Suprapubic skin (tissue), 4 donors: ENCODE measurements at regions not wholly inside any gene's neighbourhood (a gene's known extent, or its start where the extent isn't known, plus 50 kb on each side); places are given as distances from the start of the nearest gene placed in this dataset.

ENCODE experiments used
- EP300 ChIP-seq: sonication (generic); formaldehyde crosslinking; IDR thresholded peaks from one replicate; pipeline ENCODE4 v1.6.1; 2017; ENCODE audit warnings: antibody characterized with exemption
- POLR2A ChIP-seq, 2 donors: fragments of 450-650 bp; IDR thresholded peaks; one replicate each; pipeline ENCODE4 v1.6.1; 2017; ENCODE audit warnings: antibody characterized with exemption in 2 of 2, mild to moderate bottlenecking in 2 of 2, moderate library complexity in 2 of 2
- POLR2AphosphoS5 ChIP-seq, 3 donors: sonication (generic); formaldehyde crosslinking; IDR thresholded peaks; one replicate each; pipeline ENCODE4 v1.6.1; 2017; ENCODE audit warnings: antibody characterized with exemption in 3 of 3
- TF ChIP-seq, protein P1 (sequence below), 2 donors: fragments of 200-600 bp in 1 of 2; fragments of 450-650 bp in 1 of 2; sonication (generic) in 1 of 2; IDR thresholded peaks; one replicate each; pipeline ENCODE4 v1.5.1; 2016 to 2019; ENCODE audit warnings: antibody characterized with exemption in 2 of 2, mild to moderate bottlenecking in 1 of 2, moderate library complexity in 1 of 2

- TF ChIP-seq, protein P1, sequence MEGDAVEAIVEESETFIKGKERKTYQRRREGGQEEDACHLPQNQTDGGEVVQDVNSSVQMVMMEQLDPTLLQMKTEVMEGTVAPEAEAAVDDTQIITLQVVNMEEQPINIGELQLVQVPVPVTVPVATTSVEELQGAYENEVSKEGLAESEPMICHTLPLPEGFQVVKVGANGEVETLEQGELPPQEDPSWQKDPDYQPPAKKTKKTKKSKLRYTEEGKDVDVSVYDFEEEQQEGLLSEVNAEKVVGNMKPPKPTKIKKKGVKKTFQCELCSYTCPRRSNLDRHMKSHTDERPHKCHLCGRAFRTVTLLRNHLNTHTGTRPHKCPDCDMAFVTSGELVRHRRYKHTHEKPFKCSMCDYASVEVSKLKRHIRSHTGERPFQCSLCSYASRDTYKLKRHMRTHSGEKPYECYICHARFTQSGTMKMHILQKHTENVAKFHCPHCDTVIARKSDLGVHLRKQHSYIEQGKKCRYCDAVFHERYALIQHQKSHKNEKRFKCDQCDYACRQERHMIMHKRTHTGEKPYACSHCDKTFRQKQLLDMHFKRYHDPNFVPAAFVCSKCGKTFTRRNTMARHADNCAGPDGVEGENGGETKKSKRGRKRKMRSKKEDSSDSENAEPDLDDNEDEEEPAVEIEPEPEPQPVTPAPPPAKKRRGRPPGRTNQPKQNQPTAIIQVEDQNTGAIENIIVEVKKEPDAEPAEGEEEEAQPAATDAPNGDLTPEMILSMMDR (IDR thresholded peaks at IDR 0.05), result no peak
- TF ChIP-seq POLR2A (IDR thresholded peaks at IDR 0.05) (no peak), POLR2AphosphoS5 (IDR thresholded peaks at IDR 0.05) (no peak), EP300 (no peak)
Observed at GRCh38 chr11:80733361-80733760, 1292.5 kb upstream of the TENM4 start.
